CD14-positive monocyte (primary cell): ENCODE measurements at regions not wholly inside any gene's neighbourhood (a gene's known extent, or its start where the extent isn't known, plus 50 kb on each side); places are given as distances from the start of the nearest gene placed in this dataset.

Experiments
- DNase-seq, 3 donors: peaks; one replicate each; pipeline ENCODE4 v3.0.0-alpha.2; 2011 to 2022
- H2AFZ ChIP-seq: 2 replicates; pipeline ENCODE4 v1.6.0; 2012; ENCODE audit warnings: mild to moderate bottlenecking, low read depth, low read length, inconsistent platforms; ENCODE audit not compliant: insufficient read depth, poor library complexity, severe bottlenecking
- H3K27ac ChIP-seq, 2 donors: 1 replicate in 1 of 2; 2 replicates in 1 of 2; pipeline ENCODE4 v1.5.1; 2012 to 2013; ENCODE audit warnings: low read length in 2 of 2, control low read depth in 1 of 2, inconsistent platforms in 1 of 2, low read depth in 1 of 2, mild to moderate bottlenecking in 1 of 2
- H3K27me3 ChIP-seq, 2 donors: one replicate each; pipeline versions ENCODE4 v1.6.0 to v1.6.1; 2011 to 2013; ENCODE audit warnings: low read length in 2 of 2; ENCODE audit not compliant: control insufficient read depth in 2 of 2, insufficient read depth in 2 of 2
- H3K36me3 ChIP-seq, 2 donors: replicated peaks in 1 of 2; 1 replicate in 1 of 2; 2 replicates in 1 of 2; pipeline versions ENCODE4 v1.5.1 to v1.6.1; 2012 to 2013; ENCODE audit warnings: low read length in 2 of 2, control low read depth in 1 of 2, inconsistent platforms in 1 of 2, mild to moderate bottlenecking in 1 of 2; ENCODE audit not compliant: insufficient read depth in 2 of 2, control insufficient read depth in 1 of 2
- H3K4me1 ChIP-seq, 2 donors: 1 replicate in 1 of 2; 2 replicates in 1 of 2; pipeline versions ENCODE4 v1.5.1 to v1.6.1; 2012 to 2013; ENCODE audit warnings: low read length in 2 of 2, control low read depth in 1 of 2, inconsistent platforms in 1 of 2, mild to moderate bottlenecking in 1 of 2, moderate library complexity in 1 of 2; ENCODE audit not compliant: insufficient read depth in 2 of 2, control insufficient read depth in 1 of 2
- H3K4me2 ChIP-seq: replicated peaks from 2 replicates; pipeline ENCODE3; 2012; ENCODE audit warnings: low read length, moderate library complexity, mild to moderate bottlenecking; ENCODE audit not compliant: poor library complexity, severe bottlenecking; ENCODE audit errors: extremely low read depth
- H3K4me3 ChIP-seq, 3 experiments: fragments of 200-600 bp in 1 of 3; sonication (generic) in 1 of 3; replicated peaks in 1 of 3; 1 replicate in 2 of 3; 2 replicates in 1 of 3; pipeline ENCODE4 v1.5.1; 2011 to 2013; ENCODE audit warnings: low read length in 3 of 3, mild to moderate bottlenecking in 3 of 3, control low read depth in 2 of 3, low read depth in 2 of 3, inconsistent platforms in 1 of 3, moderate library complexity in 1 of 3
- H3K79me2 ChIP-seq: 2 replicates; pipeline ENCODE4 v1.6.0; 2012; ENCODE audit warnings: mild to moderate bottlenecking, control low read depth, inconsistent platforms, low read length, moderate library complexity; ENCODE audit not compliant: insufficient read depth
- H3K9ac ChIP-seq: 2 replicates; pipeline ENCODE4 v1.6.0; 2017; ENCODE audit warnings: low read length, mild to moderate bottlenecking; ENCODE audit not compliant: insufficient read depth, poor library complexity, severe bottlenecking
- H3K9me3 ChIP-seq, 2 donors: replicated peaks in 1 of 2; 1 replicate in 1 of 2; 2 replicates in 1 of 2; pipeline versions ENCODE4 v1.5.1 to v1.6.1; 2012 to 2013; ENCODE audit warnings: low read length in 2 of 2, control low read depth in 1 of 2; ENCODE audit not compliant: control insufficient read depth in 1 of 2, insufficient read depth in 1 of 2
- H4K20me1 ChIP-seq: 2 replicates; pipeline ENCODE4 v1.6.0; 2012; ENCODE audit warnings: mild to moderate bottlenecking, low read length, control low read depth, moderate library complexity; ENCODE audit not compliant: insufficient read depth
- H3K27ac Mint-ChIP-seq, 7 donors: one replicate each; pipeline ENCODE4 v1.8.0; 2020; ENCODE audit warnings: mild to moderate bottlenecking in 7 of 7, mixed read lengths in 7 of 7, moderate library complexity in 6 of 7, inconsistent platforms in 2 of 7
- H3K27me3 Mint-ChIP-seq, 3 donors: one replicate each; pipeline ENCODE4 v1.8.0; 2021 to 2022; ENCODE audit warnings: low read depth in 3 of 3, mild to moderate bottlenecking in 3 of 3, mixed read lengths in 3 of 3, moderate library complexity in 3 of 3, inconsistent platforms in 1 of 3
- H3K36me3 Mint-ChIP-seq, 2 donors: one replicate each; pipeline ENCODE4 v1.8.0; 2020; ENCODE audit warnings: mixed read lengths in 2 of 2, inconsistent platforms in 1 of 2, mild to moderate bottlenecking in 1 of 2
- H3K4me1 Mint-ChIP-seq: one replicate; pipeline ENCODE4 v1.8.0; 2020; ENCODE audit warnings: mild to moderate bottlenecking, mixed read lengths
- H3K4me3 Mint-ChIP-seq, 2 donors: one replicate each; pipeline ENCODE4 v1.8.0; 2020; ENCODE audit warnings: mild to moderate bottlenecking in 2 of 2, mixed read lengths in 2 of 2, moderate library complexity in 1 of 2
- H3K9me3 Mint-ChIP-seq, 7 donors: one replicate each; pipeline ENCODE4 v1.8.0; 2020 to 2022; ENCODE audit warnings: mixed read lengths in 7 of 7, mild to moderate bottlenecking in 6 of 7, moderate library complexity in 6 of 7, inconsistent platforms in 2 of 7
- WGBS: methylation state at CpG from one replicate; pipeline ENCODE4 v1.1.5; 2013; ENCODE audit warnings: missing lambda C conversion rate; ENCODE audit not compliant: insufficient coverage; 5-methylcytosine and 5-hydroxymethylcytosine counted together
- intact Hi-C, 2 donors: fragments of 100-400 bp; cut with micrococcal nuclease; formaldehyde crosslinking; loops; one replicate each; pipeline versions ENCODE4 v1.15.0 to v1.15.1; 2023
- TF ChIP-seq, protein P1 (sequence below): fragments of 200-600 bp; IDR thresholded peaks from one replicate; pipeline ENCODE4 v1.8.0; 2022; ENCODE audit warnings: antibody characterized with exemption, mild to moderate bottlenecking

DNA sequence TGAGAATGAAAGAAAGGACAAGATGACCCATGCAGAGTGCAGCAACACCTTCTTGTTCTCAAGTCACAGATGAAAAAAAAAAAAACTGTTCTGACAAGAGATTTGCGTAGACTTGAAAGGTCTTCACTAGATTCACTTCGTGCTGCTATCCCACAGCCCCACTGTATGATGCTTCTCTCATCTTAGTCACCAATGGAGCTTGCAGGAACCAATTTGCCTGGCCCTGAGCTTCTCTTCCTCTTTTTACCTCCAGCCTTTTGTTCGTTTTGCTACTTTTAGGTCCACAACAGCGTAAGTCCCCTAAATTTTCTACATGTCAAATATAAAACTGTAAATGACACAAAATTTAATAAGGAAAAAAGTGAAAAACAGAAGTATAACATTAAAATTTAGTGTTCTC, 107.9 kb upstream of the NAP1L1 start:
- no peaks in the 10 kb centered on the region for H3K27me3 ChIP-seq
- H3K9me3 ChIP-seq = peaks cover 0 to 2% of the 10 kb centered on the region in 2 donors
- intact Hi-C loops = no loop called here
- H3K27ac ChIP-seq = no peak overlapping the region
- H3K4me3 Mint-ChIP-seq = no peak overlapping the region
- peaks cover 0 to 5% (median 2%) of the 10 kb centered on the region in 3 donors for H3K27me3 Mint-ChIP-seq
- 81% methylated on average over 2 of the region's 4 CpGs for WGBS
- H4K20me1 ChIP-seq = no peaks in the 10 kb centered on the region
- peaks cover 2 to 14% (median 9%) of the 10 kb centered on the region in 7 donors for H3K9me3 Mint-ChIP-seq
- H3K4me3 ChIP-seq = no peak overlapping the region
- H3K4me1 Mint-ChIP-seq = no peaks in the 10 kb centered on the region
- TF ChIP-seq, protein P1, sequence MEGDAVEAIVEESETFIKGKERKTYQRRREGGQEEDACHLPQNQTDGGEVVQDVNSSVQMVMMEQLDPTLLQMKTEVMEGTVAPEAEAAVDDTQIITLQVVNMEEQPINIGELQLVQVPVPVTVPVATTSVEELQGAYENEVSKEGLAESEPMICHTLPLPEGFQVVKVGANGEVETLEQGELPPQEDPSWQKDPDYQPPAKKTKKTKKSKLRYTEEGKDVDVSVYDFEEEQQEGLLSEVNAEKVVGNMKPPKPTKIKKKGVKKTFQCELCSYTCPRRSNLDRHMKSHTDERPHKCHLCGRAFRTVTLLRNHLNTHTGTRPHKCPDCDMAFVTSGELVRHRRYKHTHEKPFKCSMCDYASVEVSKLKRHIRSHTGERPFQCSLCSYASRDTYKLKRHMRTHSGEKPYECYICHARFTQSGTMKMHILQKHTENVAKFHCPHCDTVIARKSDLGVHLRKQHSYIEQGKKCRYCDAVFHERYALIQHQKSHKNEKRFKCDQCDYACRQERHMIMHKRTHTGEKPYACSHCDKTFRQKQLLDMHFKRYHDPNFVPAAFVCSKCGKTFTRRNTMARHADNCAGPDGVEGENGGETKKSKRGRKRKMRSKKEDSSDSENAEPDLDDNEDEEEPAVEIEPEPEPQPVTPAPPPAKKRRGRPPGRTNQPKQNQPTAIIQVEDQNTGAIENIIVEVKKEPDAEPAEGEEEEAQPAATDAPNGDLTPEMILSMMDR = no peak
- no peaks in the 10 kb centered on the region for H3K4me1 ChIP-seq
- no peaks in the 10 kb centered on the region for H3K79me2 ChIP-seq
- peak in 1 of 3 donors; percentile 13 for DNase-seq
- no peaks in the 10 kb centered on the region for H3K36me3 ChIP-seq
- H3K4me2 ChIP-seq = no peak overlapping the region
- H3K36me3 Mint-ChIP-seq = no peaks in the 10 kb centered on the region
- H3K27ac Mint-ChIP-seq = no peak overlapping the region
- no peak overlapping the region for H2AFZ ChIP-seq
- H3K9ac ChIP-seq = no peak overlapping the region

DNA sequence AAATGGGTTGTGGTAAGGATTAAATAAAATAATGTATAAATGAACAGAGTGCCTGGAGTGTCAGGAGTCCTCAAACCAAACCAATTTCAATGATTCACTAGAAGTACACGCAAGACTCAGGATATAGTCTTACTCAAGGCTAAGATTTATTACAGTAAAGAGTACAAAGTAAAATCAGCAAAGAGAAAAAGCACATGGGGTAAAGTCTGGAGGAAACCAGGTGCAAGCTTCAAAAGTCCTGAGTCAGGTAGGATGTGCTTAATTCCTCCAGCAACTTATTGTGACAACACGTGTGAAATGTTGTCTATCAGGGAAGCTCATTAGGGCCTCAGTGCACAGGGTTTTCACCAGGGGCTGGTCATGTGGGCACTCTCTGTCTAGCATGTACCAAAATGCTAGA, 105.8 kb upstream of the NAP1L1 start:
- no peaks in the 10 kb centered on the region for H3K36me3 Mint-ChIP-seq
- Histone ChIP-seq H3K4me3 (no peak overlapping the region), H2AFZ (no peak overlapping the region), H3K9ac (no peak overlapping the region), H3K4me1 (no peaks in the 10 kb centered on the region), H3K27ac (no peak overlapping the region), H3K36me3 (no peaks in the 10 kb centered on the region), H3K27me3 (peaks cover 0 to 2% of the 10 kb centered on the region in 2 donors), H3K9me3 (no peaks in the 10 kb centered on the region), H3K79me2 (no peaks in the 10 kb centered on the region), H4K20me1 (no peaks in the 10 kb centered on the region), H3K4me2 (no peak overlapping the region)
- intact Hi-C loops = no loop called here
- no peak overlapping the region for H3K4me3 Mint-ChIP-seq
- DNase-seq = no peak
- TF ChIP-seq, protein P1 = no peak
- H3K4me1 Mint-ChIP-seq = peaks cover 4% of the 10 kb centered on the region
- 92% methylated on average over 1 of the region's 2 CpGs for WGBS
- peaks cover 0 to 9% (median 3%) of the 10 kb centered on the region in 7 donors for H3K9me3 Mint-ChIP-seq
- no peak overlapping the region for H3K27ac Mint-ChIP-seq
- peaks cover 0 to 6% (median 5%) of the 10 kb centered on the region in 3 donors for H3K27me3 Mint-ChIP-seq
